H1 (cell line): ENCODE measurements at regions not wholly inside any gene's neighbourhood (a gene's known extent, or its start where the extent isn't known, plus 50 kb on each side); places are given as distances from the start of the nearest gene placed in this dataset.

ENCODE experiments used
- BRCA1 ChIP-seq: IDR thresholded peaks from 2 replicates; pipeline ENCODE4 v1.6.1; 2012; ENCODE audit warnings: low read depth, low read length, improper control_type of control experiment
- CHD2 ChIP-seq: IDR thresholded peaks from 2 replicates; pipeline ENCODE4 v1.6.1; 2012; ENCODE audit warnings: low read length, improper control_type of control experiment
- CHD7 ChIP-seq: fragments of 300-600 bp; sonication (generic); IDR thresholded peaks from 2 replicates; pipeline ENCODE4 v1.7.1; 2012; ENCODE audit warnings: low read length, moderate library complexity, mild to moderate bottlenecking, inconsistent platforms; ENCODE audit not compliant: insufficient replicate concordance
- EGR1 ChIP-seq: IDR thresholded peaks from 2 replicates; pipeline ENCODE4 v1.6.1; 2011; ENCODE audit warnings: low read depth, low read length, borderline replicate concordance
- NANOG ChIP-seq: IDR thresholded peaks from 2 replicates; pipeline ENCODE4 v1.6.1; 2011; ENCODE audit warnings: low read length, low read depth, mild to moderate bottlenecking, inconsistent platforms; ENCODE audit not compliant: insufficient read depth, poor library complexity, severe bottlenecking
- SAP30 ChIP-seq: fragments of 300-600 bp; sonication (generic); IDR thresholded peaks from 2 replicates; pipeline ENCODE4 v1.7.1; 2012; ENCODE audit warnings: low read length, moderate library complexity, mild to moderate bottlenecking, inconsistent platforms; ENCODE audit not compliant: insufficient read depth, insufficient replicate concordance
- SIN3A ChIP-seq, 2 experiments: IDR thresholded peaks in 1 of 2; conservative IDR thresholded peaks in 1 of 2; 2 replicates each; pipeline ENCODE4 v1.6.1; 2011 to 2012; ENCODE audit warnings: low read length in 2 of 2, improper control_type of control experiment in 1 of 2, low read depth in 1 of 2, mild to moderate bottlenecking in 1 of 2
- SP1 ChIP-seq: IDR thresholded peaks from 2 replicates; pipeline ENCODE4 v1.6.1; 2011; ENCODE audit warnings: low read depth, low read length
- TCF12 ChIP-seq: IDR thresholded peaks from 2 replicates; pipeline ENCODE4 v1.6.1; 2011; ENCODE audit warnings: low read depth, mild to moderate bottlenecking, low read length
- TEAD4 ChIP-seq: IDR thresholded peaks from 2 replicates; pipeline ENCODE4 v1.6.1; 2012; ENCODE audit warnings: low read depth, low read length, inconsistent platforms, mixed read lengths
- TF ChIP-seq, protein P1 (sequence below): IDR thresholded peaks from 2 replicates; pipeline ENCODE4 v1.6.1; 2012; ENCODE audit warnings: inconsistent platforms

DNA sequence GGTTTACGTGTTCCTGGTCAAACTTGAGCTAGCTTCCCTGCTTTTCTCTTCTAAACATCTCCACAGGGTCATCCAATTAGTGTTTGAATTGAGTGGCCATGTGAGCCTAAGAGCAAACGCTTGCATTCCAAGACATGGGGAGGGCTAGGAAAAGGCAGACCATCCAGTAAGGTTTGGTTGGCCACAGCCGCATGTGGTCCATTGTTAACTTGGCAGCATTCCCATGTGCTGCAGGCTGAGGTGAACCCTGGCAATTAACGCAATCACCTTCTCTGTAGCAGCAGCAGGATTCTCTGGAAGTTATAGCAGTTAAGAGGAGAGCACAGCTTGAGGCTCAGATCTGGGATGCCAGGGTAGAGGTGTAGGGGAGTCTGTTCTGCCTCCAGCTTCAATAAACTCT, 502.2 kb upstream of the LMCD1 start (continued):
- TF ChIP-seq CHD7: no peak
- TF ChIP-seq NANOG: peak; percentile 42
- TF ChIP-seq SAP30: no peak
- no peak for TF ChIP-seq SIN3A (conservative IDR thresholded peaks at IDR 0.05 in 1 of 2, IDR thresholded peaks at IDR 0.05 in 1 of 2; ENCODE audit: low read depth in 1 of 2, low read length in 2 of 2)
- 0 out of 2 replicates have a peak, but pooled peaks have one; percentile 24 for TF ChIP-seq SP1
- 0 out of 2 replicates have a peak, but pooled peaks have one; percentile 44 for TF ChIP-seq CHD2
- TF ChIP-seq BRCA1: no peak
- 0 out of 2 replicates have a peak, but pooled peaks have one; percentile 33 for TF ChIP-seq TCF12
- TF ChIP-seq, protein P1, sequence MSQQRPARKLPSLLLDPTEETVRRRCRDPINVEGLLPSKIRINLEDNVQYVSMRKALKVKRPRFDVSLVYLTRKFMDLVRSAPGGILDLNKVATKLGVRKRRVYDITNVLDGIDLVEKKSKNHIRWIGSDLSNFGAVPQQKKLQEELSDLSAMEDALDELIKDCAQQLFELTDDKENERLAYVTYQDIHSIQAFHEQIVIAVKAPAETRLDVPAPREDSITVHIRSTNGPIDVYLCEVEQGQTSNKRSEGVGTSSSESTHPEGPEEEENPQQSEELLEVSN: peak; percentile 89
- peak; percentile 95 for TF ChIP-seq TEAD4
- no peak for TF ChIP-seq EGR1
